GM23338 (cell line): ENCODE measurements at regions not wholly inside any gene's neighbourhood (a gene's known extent, or its start where the extent isn't known, plus 50 kb on each side); places are given as distances from the start of the nearest gene placed in this dataset.
"Not testable (repeated sequence)": the region's sequence is repeated elsewhere in the genome, so short reads cannot be mapped to it uniquely, and the experiment has no call there.

Source experiments
- ATAC-seq: fragments of 200-7000 bp; cut with Tn5 transposase; 3 replicates; pipeline ENCODE4 v1.9.1; 2020
- DNase-seq: peaks from one replicate; pipeline ENCODE4 v3.0.0-alpha.2; 2015; ENCODE audit warnings: low spot score
- H2AFZ ChIP-seq: fragments of 200-600 bp; sonication (generic); 2 replicates; pipeline ENCODE4 v1.8.0; 2016; ENCODE audit warnings: antibody characterized with exemption, mild to moderate bottlenecking, moderate library complexity
- H3F3A ChIP-seq: fragments of 200-600 bp; sonication (generic); replicated peaks from 2 replicates; pipeline ENCODE4 v1.8.0; 2017; ENCODE audit warnings: antibody characterized with exemption, mixed run types, low read depth
- H3K27ac ChIP-seq: fragments of 200-600 bp; sonication (generic); 2 replicates; pipeline ENCODE4 v1.6.1; 2016; ENCODE audit warnings: low read depth
- H3K27me3 ChIP-seq: fragments of 200-600 bp; sonication (generic); 2 replicates; pipeline ENCODE4 v1.8.0; 2016; ENCODE audit warnings: mild to moderate bottlenecking, mixed run types, moderate library complexity; ENCODE audit not compliant: insufficient read depth
- H3K36me3 ChIP-seq: fragments of 200-600 bp; sonication (generic); 2 replicates; pipeline ENCODE4 v1.8.0; 2016; ENCODE audit warnings: mild to moderate bottlenecking; ENCODE audit not compliant: insufficient read depth
- H3K4me1 ChIP-seq: fragments of 200-600 bp; sonication (generic); 2 replicates; pipeline ENCODE4 v1.8.0; 2016; ENCODE audit warnings: mild to moderate bottlenecking, moderate library complexity; ENCODE audit not compliant: insufficient read depth
- H3K4me2 ChIP-seq: fragments of 200-600 bp; sonication (generic); 2 replicates; pipeline ENCODE4 v1.7.1; 2017; ENCODE audit warnings: mixed run types
- H3K4me3 ChIP-seq: fragments of 200-600 bp; sonication (generic); 2 replicates; pipeline ENCODE4 v1.6.1; 2016; ENCODE audit warnings: mixed run types
- H3K79me2 ChIP-seq: fragments of 200-600 bp; sonication (generic); replicated peaks from 2 replicates; pipeline ENCODE4 v1.8.0; 2017; ENCODE audit warnings: mild to moderate bottlenecking; ENCODE audit not compliant: insufficient read depth
- H3K9me2 ChIP-seq: fragments of 200-600 bp; sonication (generic); 2 replicates; pipeline ENCODE4 v1.8.0; 2017; ENCODE audit not compliant: insufficient read depth
- H4K20me1 ChIP-seq: fragments of 200-600 bp; sonication (generic); replicated peaks from 2 replicates; pipeline ENCODE4 v1.8.0; 2017; ENCODE audit warnings: mild to moderate bottlenecking; ENCODE audit not compliant: insufficient read depth
- H3K27ac Mint-ChIP-seq: 2 replicates; pipeline ENCODE4 v1.8.0; 2020; ENCODE audit warnings: inconsistent platforms, mild to moderate bottlenecking, moderate library complexity, mixed read lengths
- H3K27me3 Mint-ChIP-seq: 3 replicates; pipeline ENCODE4 v1.8.0; 2022; ENCODE audit warnings: low read depth, mild to moderate bottlenecking, moderate library complexity, mixed read lengths, inconsistent platforms; ENCODE audit not compliant: insufficient read depth, poor library complexity
- H3K36me3 Mint-ChIP-seq: 3 replicates; pipeline ENCODE4 v1.8.0; 2021; ENCODE audit warnings: low read depth, mild to moderate bottlenecking, inconsistent platforms, moderate library complexity, mixed read lengths
- H3K4me1 Mint-ChIP-seq: 3 replicates; pipeline ENCODE4 v1.8.0; 2020; ENCODE audit warnings: mild to moderate bottlenecking, inconsistent platforms, mixed read lengths
- H3K4me3 Mint-ChIP-seq: 3 replicates; pipeline ENCODE4 v1.8.0; 2021; ENCODE audit warnings: moderate library complexity, mild to moderate bottlenecking, inconsistent platforms, mixed read lengths
- H3K9me3 Mint-ChIP-seq: 3 replicates; pipeline ENCODE4 v1.8.0; 2020; ENCODE audit warnings: moderate library complexity, mild to moderate bottlenecking, inconsistent platforms, mixed read lengths
- CREB1 ChIP-seq: fragments of 250-450 bp; sonication (Bioruptor Pico); IDR thresholded peaks from 2 replicates; pipeline ENCODE4 v1.5.0; 2020; ENCODE audit warnings: low read depth, mild to moderate bottlenecking, moderate library complexity
- JUNB ChIP-seq: IDR thresholded peaks from one replicate; pipeline ENCODE4 v1.6.1; 2016; ENCODE audit warnings: antibody characterized with exemption; ENCODE audit not compliant: unreplicated experiment
- NANOG ChIP-seq: IDR thresholded peaks from 2 replicates; pipeline ENCODE4 v1.6.1; 2016; ENCODE audit warnings: antibody characterized with exemption, borderline replicate concordance

DNA sequence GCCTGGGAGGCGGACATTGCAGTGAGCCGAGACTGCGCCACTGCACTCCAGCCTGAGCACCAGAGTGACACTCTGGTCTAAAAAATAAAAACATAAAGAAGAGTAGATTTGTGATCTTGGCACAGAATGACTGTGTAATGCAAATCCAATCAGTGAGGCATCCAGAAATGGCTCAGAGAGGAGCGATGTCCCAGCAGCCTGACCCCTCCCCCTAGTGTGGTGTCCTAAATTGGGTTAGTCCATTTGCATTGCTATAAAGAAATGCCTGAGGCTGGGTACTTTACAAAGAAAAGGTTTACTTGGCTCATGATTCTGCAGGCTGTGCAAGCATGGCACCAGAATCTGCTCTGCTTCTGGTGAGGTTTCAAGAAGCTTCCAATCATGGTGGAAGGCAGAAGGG, 59.1 kb upstream of the ZNF30 start (continued):
- TF ChIP-seq JUNB, result no peak
- TF ChIP-seq CREB1 (CRISPR knock-in tag), result no peak
- TF ChIP-seq NANOG, result no peak

- not testable (repeated sequence) for H3K79me2 ChIP-seq, H3K9me3 Mint-ChIP-seq
These were observed 61.5 kb upstream of the ZNF30 start for GRCh38 chr19:34865225-34865624.

DNA sequence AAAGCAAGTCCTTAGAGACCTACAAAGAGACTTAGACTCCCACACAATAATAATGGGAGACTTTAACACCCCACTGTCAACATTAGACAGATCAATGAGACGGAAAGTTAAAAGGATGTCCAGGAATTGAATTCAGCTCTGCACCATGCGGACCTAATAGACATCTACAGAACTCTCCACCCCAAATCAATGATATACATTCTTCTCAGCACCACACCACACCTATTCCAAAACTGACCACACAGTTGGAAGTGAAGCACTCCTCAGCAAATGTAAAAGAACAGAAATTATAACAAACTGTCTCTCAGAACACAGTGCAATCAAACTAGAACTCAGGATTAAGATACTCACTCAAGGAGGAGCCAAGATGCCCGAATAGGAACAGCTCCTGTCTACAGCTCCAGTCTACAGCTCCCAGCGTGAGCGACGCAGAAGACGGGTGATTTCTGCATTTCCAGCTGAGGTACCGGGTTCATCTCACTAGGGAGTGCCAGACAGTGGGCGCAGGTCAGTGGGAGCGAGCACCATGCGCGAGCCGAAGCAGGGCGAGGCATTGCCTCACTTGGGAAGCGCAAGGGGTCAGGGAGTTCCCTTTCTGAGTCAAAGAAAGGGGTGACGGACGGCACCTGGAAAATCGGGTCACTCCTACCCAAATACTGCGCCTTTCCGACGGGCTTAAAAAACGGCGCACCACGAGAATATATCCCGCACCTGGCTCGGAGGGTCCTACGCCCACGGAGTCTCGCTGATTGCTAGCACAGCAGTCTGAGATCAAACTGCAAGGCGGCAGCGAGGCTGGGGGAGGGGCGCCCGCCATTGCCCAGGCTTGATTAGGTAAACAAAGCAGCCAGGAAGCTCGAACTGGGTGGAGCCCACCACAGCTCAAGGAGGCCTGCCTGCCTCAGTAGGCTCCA, 66.6 kb upstream of the ZNF30 start:
- H3K9me3 Mint-ChIP-seq, result peaks cover 15% of the 10 kb centered on the region; the same call in 2 of the 3 replicates
- not testable (repeated sequence) for H3K36me3 ChIP-seq, H3K4me1 Mint-ChIP-seq, H3K27me3 Mint-ChIP-seq, H4K20me1 ChIP-seq, DNase-seq, H3F3A ChIP-seq, H3K27ac ChIP-seq, H3K79me2 ChIP-seq, H3K36me3 Mint-ChIP-seq, H3K9me2 ChIP-seq, H3K4me1 ChIP-seq
- Histone ChIP-seq H3K27me3 (peaks cover 16% of the 10 kb centered on the region; the same call in 1 of the 2 replicates), H3K4me3 (peak overlapping the region; percentile 72), H3K4me2 (peak overlapping the region; percentile 86), H2AFZ (peak overlapping the region; percentile 96)
- peak overlapping the region; percentile 90 for H3K4me3 Mint-ChIP-seq
- H3K27ac Mint-ChIP-seq, result peak overlapping the region; percentile 85
- ATAC-seq, result peak; percentile 61

More at GRCh38 chr19:34865225-34865624, 61.5 kb upstream of the ZNF30 start:
- not testable (repeated sequence) for H3K4me3 ChIP-seq, ATAC-seq, H3K27me3 Mint-ChIP-seq, H3K27ac ChIP-seq, H3K27me3 ChIP-seq, H4K20me1 ChIP-seq, H2AFZ ChIP-seq, H3K4me2 ChIP-seq, H3K4me1 Mint-ChIP-seq, DNase-seq, H3K4me3 Mint-ChIP-seq, H3K36me3 Mint-ChIP-seq, H3K36me3 ChIP-seq, H3K27ac Mint-ChIP-seq, H3K9me2 ChIP-seq, H3F3A ChIP-seq
- H3K4me1 ChIP-seq, result peaks cover 11% of the 10 kb centered on the region

GRCh38 chr19:34859325-34859724, 67.4 kb upstream of the ZNF30 start:
- H3K4me2 ChIP-seq, result peak overlapping the region; percentile 86; the same call in 1 of the 2 replicates
- not testable (repeated sequence) for H3K4me1 ChIP-seq

More at GRCh38 chr19:34859325-34859724, 67.4 kb upstream of the ZNF30 start:
- H3K4me1 Mint-ChIP-seq, ATAC-seq, H3K27me3 Mint-ChIP-seq, H3K36me3 ChIP-seq, H3K27ac Mint-ChIP-seq, H3K27ac ChIP-seq, H3K79me2 ChIP-seq, H3K36me3 Mint-ChIP-seq, H3F3A ChIP-seq, DNase-seq, H4K20me1 ChIP-seq, H3K9me2 ChIP-seq, H2AFZ ChIP-seq: not testable (repeated sequence)
- Histone ChIP-seq H3K27me3 (peaks cover 16% of the 10 kb centered on the region; the same call in 1 of the 2 replicates), H3K4me3 (peak overlapping the region; percentile 72)
- H3K9me3 Mint-ChIP-seq, result peaks cover 15% of the 10 kb centered on the region; the same call in 2 of the 3 replicates
- peak overlapping the region; percentile 90 for H3K4me3 Mint-ChIP-seq
